B cell (primary cell): ENCODE measurements at regions not wholly inside any gene's neighbourhood (a gene's known extent, or its start where the extent isn't known, plus 50 kb on each side); places are given as distances from the start of the nearest gene placed in this dataset.

Experiments used
- ATAC-seq: fragments of 200-7000 bp; cut with Tn5 transposase; one replicate; pipeline ENCODE4 v1.10.0; 2021; ENCODE audit warnings: low read depth, mild to moderate bottlenecking, moderate number of reproducible peaks, moderate library complexity
- CTCF ChIA-PET: fragments of 350-600 bp; sonication (Branson Sonifier 250); formaldehyde crosslinking; loops from one replicate; lab custom pipeline; 2021; ENCODE audit warnings: antibody characterized with exemption, inconsistent platforms; lab: Charles Lee
- POLR2A ChIA-PET: fragments of 350-600 bp; sonication (Branson Sonifier 250); formaldehyde crosslinking; loops from one replicate; lab custom pipeline; 2021; ENCODE audit warnings: antibody characterized with exemption; lab: Charles Lee
- DNase-seq: peaks from one replicate; pipeline ENCODE4 v3.0.0; 2013
- H2AFZ ChIP-seq: 2 replicates; pipeline ENCODE4 v1.6.1; 2012; ENCODE audit warnings: mild to moderate bottlenecking, low read depth, low read length; ENCODE audit not compliant: insufficient read depth, poor library complexity, severe bottlenecking
- H3K27ac ChIP-seq, 2 donors: 1 replicate in 1 of 2; 2 replicates in 1 of 2; pipeline ENCODE4 v1.5.1; 2012 to 2013; ENCODE audit warnings: low read length in 2 of 2, mild to moderate bottlenecking in 2 of 2, moderate library complexity in 1 of 2
- H3K27me3 ChIP-seq, 4 experiments: fragments of 200-600 bp in 1 of 4; sonication (generic) in 1 of 4; replicated peaks in 1 of 4; 1 replicate in 2 of 4; 2 replicates in 2 of 4; pipeline versions ENCODE4 v1.6.1 to v1.7.0; 2013 to 2016; ENCODE audit warnings: low read length in 3 of 4, mild to moderate bottlenecking in 2 of 4, mixed read lengths in 1 of 4, moderate library complexity in 1 of 4; ENCODE audit not compliant: insufficient read depth in 4 of 4, control insufficient read depth in 3 of 4; ENCODE audit errors: control extremely low read depth in 1 of 4
- H3K36me3 ChIP-seq, 2 experiments: replicated peaks in 1 of 2; 1 replicate in 1 of 2; 2 replicates in 1 of 2; pipeline versions ENCODE4 v1.6.1 to v1.7.1; 2013; ENCODE audit warnings: low read length in 1 of 2; ENCODE audit not compliant: insufficient read depth in 2 of 2, control insufficient read depth in 1 of 2; ENCODE audit errors: control extremely low read depth in 1 of 2, extremely low read depth in 1 of 2
- H3K4me1 ChIP-seq, 2 donors: fragments of 200-600 bp in 1 of 2; sonication (generic) in 1 of 2; 1 replicate in 1 of 2; 2 replicates in 1 of 2; pipeline versions ENCODE4 v1.5.1 to v1.6.1; 2013 to 2017; ENCODE audit warnings: low read length in 2 of 2; ENCODE audit not compliant: control insufficient read depth in 2 of 2, insufficient read depth in 2 of 2
- H3K4me2 ChIP-seq: replicated peaks from 2 replicates; pipeline ENCODE3; 2012; ENCODE audit warnings: mild to moderate bottlenecking, low read depth, low read length; ENCODE audit not compliant: poor library complexity, severe bottlenecking
- H3K4me3 ChIP-seq, 5 experiments: fragments of 200-600 bp in 1 of 5; sonication (generic) in 1 of 5; 1 replicate in 3 of 5; 2 replicates in 2 of 5; pipeline versions ENCODE4 v1.5.1 to v1.7.0; 2011 to 2016; ENCODE audit warnings: low read length in 4 of 5, mild to moderate bottlenecking in 4 of 5, low read depth in 2 of 5, control low read depth in 1 of 5, moderate library complexity in 1 of 5; ENCODE audit not compliant: insufficient read depth in 1 of 5; ENCODE audit errors: control extremely low read depth in 1 of 5, extremely low read depth in 1 of 5
- H3K79me2 ChIP-seq: fragments of 200-600 bp; sonication (generic); one replicate; pipeline ENCODE4 v1.6.0; 2016; ENCODE audit warnings: low read length; ENCODE audit not compliant: control insufficient read depth, insufficient read depth
- H3K9ac ChIP-seq: fragments of 200-600 bp; sonication (generic); 2 replicates; pipeline ENCODE4 v1.6.1; 2017; ENCODE audit warnings: mild to moderate bottlenecking, low read length, moderate library complexity
- H3K9me3 ChIP-seq, 3 donors: one replicate each; pipeline versions ENCODE4 v1.6.1 to v1.7.1; 2013; ENCODE audit warnings: low read length in 2 of 3; ENCODE audit not compliant: control insufficient read depth in 2 of 3, insufficient read depth in 1 of 3; ENCODE audit errors: control extremely low read depth in 1 of 3
- H4K20me1 ChIP-seq: 2 replicates; pipeline ENCODE4 v1.6.0; 2012; ENCODE audit warnings: mild to moderate bottlenecking, low read length; ENCODE audit not compliant: insufficient read depth, control insufficient read depth, poor library complexity, severe bottlenecking
- H3K27ac Mint-ChIP-seq: one replicate; pipeline ENCODE4 v1.8.0; 2021; ENCODE audit warnings: mixed read lengths
- H3K27me3 Mint-ChIP-seq: one replicate; pipeline ENCODE4 v1.8.0; 2021; ENCODE audit warnings: mixed read lengths
- H3K4me1 Mint-ChIP-seq: one replicate; pipeline ENCODE4 v1.8.0; 2021; ENCODE audit warnings: mixed read lengths
- H3K4me3 Mint-ChIP-seq: one replicate; pipeline ENCODE4 v1.8.0; 2021; ENCODE audit warnings: mixed read lengths
- H3K9me3 Mint-ChIP-seq: one replicate; pipeline ENCODE4 v1.8.0; 2022; ENCODE audit warnings: mixed read lengths; ENCODE audit not compliant: insufficient read depth
- EZH2 ChIP-seq: IDR thresholded peaks from 2 replicates; pipeline ENCODE4 v1.6.1; 2012; ENCODE audit warnings: borderline replicate concordance, low read depth, mild to moderate bottlenecking, moderate library complexity, low read length; ENCODE audit not compliant: insufficient read depth, poor library complexity, severe bottlenecking
- WGBS: methylation state at CpG from one replicate; pipeline ENCODE4 v1.1.5; 2013; ENCODE audit warnings: missing lambda C conversion rate; ENCODE audit not compliant: insufficient coverage; 5-methylcytosine and 5-hydroxymethylcytosine counted together
- intact Hi-C: fragments of 100-400 bp; cut with micrococcal nuclease; formaldehyde crosslinking; loops from one replicate; pipeline ENCODE4 v1.10.0; 2022
- TF ChIP-seq, protein P1 (sequence below): fragments of 200-600 bp; IDR thresholded peaks from one replicate; pipeline ENCODE4 v1.8.0; 2022; ENCODE audit warnings: antibody characterized with exemption, mild to moderate bottlenecking

DNA sequence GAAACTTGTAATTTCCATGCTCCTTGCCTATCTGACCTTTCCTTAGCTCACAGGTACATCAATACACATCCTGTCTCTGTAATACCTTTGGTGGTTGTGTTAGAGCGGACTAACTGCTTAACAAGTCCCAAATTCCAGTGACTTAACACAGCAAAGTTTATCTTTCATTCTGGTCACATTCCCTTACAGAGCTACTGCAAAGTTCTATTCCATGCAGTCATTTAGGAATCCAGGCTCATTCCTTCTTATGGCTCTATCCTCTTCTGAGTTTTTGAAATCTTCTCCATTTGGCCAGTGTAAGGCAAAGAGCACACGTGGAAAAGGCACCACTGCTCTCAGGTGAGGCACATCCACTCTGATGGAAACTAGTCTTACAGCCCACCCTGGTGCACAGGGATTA is 238.6 kb upstream of the ANKRD55 start:
- H3K4me3 ChIP-seq = no peak overlapping the region
- CTCF ChIA-PET = interaction anchor here (0.6 kb wide), 1 partner anchor 139 kb away, joined by 4 read pairs; no protein-coding TSS in a partner anchor
- POLR2A ChIA-PET = no interaction called here
- no peaks in the 10 kb centered on the region for H3K9me3 ChIP-seq
- no peak for ATAC-seq
- H3K9ac ChIP-seq = no peak overlapping the region
- no peaks in the 10 kb centered on the region for H3K27me3 ChIP-seq
- Mint-ChIP-seq H3K4me3 (no peak overlapping the region), H3K27me3 (no peaks in the 10 kb centered on the region), H3K27ac (no peak overlapping the region), H3K4me1 (peaks cover 7% of the 10 kb centered on the region), H3K9me3 (no peaks in the 10 kb centered on the region)
- WGBS = 80% methylated on average over 1 of the region's 2 CpGs
- no peaks in the 10 kb centered on the region for H3K36me3 ChIP-seq
- peaks cover under 1% of the 10 kb centered on the region in 2 donors for H3K4me1 ChIP-seq
- intact Hi-C loops = loop anchor here (10.0 kb wide), 2 partner anchors 127 to 157 kb away; no protein-coding TSS in a partner anchor
- DNase-seq = no peak
- H3K4me2 ChIP-seq = no peak overlapping the region
- H3K27ac ChIP-seq = no peak overlapping the region
- H3K79me2 ChIP-seq = peaks cover under 1% of the 10 kb centered on the region
- TF ChIP-seq EZH2 = no peak
- TF ChIP-seq, protein P1, sequence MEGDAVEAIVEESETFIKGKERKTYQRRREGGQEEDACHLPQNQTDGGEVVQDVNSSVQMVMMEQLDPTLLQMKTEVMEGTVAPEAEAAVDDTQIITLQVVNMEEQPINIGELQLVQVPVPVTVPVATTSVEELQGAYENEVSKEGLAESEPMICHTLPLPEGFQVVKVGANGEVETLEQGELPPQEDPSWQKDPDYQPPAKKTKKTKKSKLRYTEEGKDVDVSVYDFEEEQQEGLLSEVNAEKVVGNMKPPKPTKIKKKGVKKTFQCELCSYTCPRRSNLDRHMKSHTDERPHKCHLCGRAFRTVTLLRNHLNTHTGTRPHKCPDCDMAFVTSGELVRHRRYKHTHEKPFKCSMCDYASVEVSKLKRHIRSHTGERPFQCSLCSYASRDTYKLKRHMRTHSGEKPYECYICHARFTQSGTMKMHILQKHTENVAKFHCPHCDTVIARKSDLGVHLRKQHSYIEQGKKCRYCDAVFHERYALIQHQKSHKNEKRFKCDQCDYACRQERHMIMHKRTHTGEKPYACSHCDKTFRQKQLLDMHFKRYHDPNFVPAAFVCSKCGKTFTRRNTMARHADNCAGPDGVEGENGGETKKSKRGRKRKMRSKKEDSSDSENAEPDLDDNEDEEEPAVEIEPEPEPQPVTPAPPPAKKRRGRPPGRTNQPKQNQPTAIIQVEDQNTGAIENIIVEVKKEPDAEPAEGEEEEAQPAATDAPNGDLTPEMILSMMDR = no peak
- H2AFZ ChIP-seq = no peak overlapping the region
- H4K20me1 ChIP-seq = no peaks in the 10 kb centered on the region

DNA sequence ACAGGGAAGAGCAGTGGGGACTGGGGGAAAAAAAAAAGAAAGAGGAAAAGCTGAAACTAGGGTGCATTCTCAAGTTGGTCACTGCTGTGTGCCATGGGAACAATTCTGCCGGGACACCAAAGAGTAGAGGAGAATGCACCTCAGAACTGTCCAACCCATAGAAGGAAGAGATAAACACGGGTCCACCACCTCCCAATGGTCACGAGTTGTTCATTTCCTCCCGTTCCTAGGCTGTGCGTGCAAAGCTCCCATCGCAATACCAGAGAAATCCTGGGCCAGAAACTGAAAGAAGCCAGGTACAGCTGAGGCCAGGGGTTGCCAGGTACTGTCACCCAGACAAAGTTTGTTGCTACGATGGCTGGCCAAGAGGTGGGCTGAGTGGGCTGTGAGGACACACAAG is 236.9 kb upstream of the ANKRD55 start:
- ChIA-PET POLR2A (interaction anchor here (1.4 kb wide), 1 partner anchor 12 kb away, joined by 3 read pairs; no protein-coding TSS in a partner anchor), CTCF (interaction anchor here (1.1 to 1.7 kb wide), 8 partner anchors 10 to 369 kb away, joined by 3 to 5 read pairs (median 4); no protein-coding TSS in a partner anchor)
- no peak overlapping the region for H3K4me2 ChIP-seq
- Mint-ChIP-seq H3K4me3 (no peak overlapping the region), H3K27ac (no peak overlapping the region), H3K9me3 (no peaks in the 10 kb centered on the region), H3K27me3 (no peaks in the 10 kb centered on the region), H3K4me1 (peaks cover 18% of the 10 kb centered on the region)
- no peak overlapping the region for H3K9ac ChIP-seq
- intact Hi-C loops = loop anchor here (10.0 kb wide), 2 partner anchors 125 to 155 kb away; no protein-coding TSS in a partner anchor
- no peaks in the 10 kb centered on the region for H3K9me3 ChIP-seq
- H3K36me3 ChIP-seq = no peaks in the 10 kb centered on the region
- no peak overlapping the region for H3K4me3 ChIP-seq
- no peak overlapping the region for H3K27ac ChIP-seq
- H3K79me2 ChIP-seq = no peaks in the 10 kb centered on the region
- ATAC-seq (no peak), DNase-seq (no peak)
- no peak overlapping the region for H2AFZ ChIP-seq
- H4K20me1 ChIP-seq = no peaks in the 10 kb centered on the region
- WGBS = 97% methylated on average over 7 of the region's 7 CpGs
- TF ChIP-seq, protein P1 = no peak
- no peak for TF ChIP-seq EZH2
- H3K4me1 ChIP-seq = peaks cover 16 to 17% of the 10 kb centered on the region in 2 donors
- no peaks in the 10 kb centered on the region for H3K27me3 ChIP-seq
